GM11168 (cell line): ENCODE measurements at regions not wholly inside any gene's neighbourhood (a gene's known extent, or its start where the extent isn't known, plus 50 kb on each side); places are given as distances from the start of the nearest gene placed in this dataset.

Source experiments
- in situ Hi-C: fragments of 300-500 bp; cut with MboI; formaldehyde crosslinking; loops from one replicate; pipeline ENCODE4 v1.12.0; 2022; ENCODE audit warnings: low sequenced_read_pairs; ENCODE audit not compliant: unreplicated experiment

- in situ Hi-C loops, result no loop called here
Measured at GRCh38 chr14:31962920-31963319, 114.2 kb upstream of the ARHGAP5 start.

- in situ Hi-C loops, result no loop called here
Measured at GRCh38 chr14:31963587-31963986, 113.5 kb upstream of the ARHGAP5 start.

DNA sequence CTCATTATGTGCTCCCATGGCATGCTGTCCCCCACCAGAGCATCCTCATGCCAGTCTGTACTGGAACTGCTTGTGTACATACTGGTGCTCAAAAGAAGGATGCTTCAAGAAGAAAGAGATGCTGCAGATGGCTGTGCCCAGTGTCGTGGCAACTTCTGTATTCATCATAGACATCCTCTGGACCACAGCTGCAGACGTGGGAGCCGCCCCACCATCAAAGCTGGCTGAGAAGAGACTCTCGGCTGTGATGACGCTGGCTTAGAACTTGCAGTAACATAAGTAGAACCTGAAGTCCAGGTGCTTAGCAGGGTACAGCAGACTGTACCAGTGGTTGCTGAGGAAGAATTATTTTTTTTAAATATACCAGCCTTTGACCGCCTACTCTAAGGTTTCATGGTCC, 112.6 kb upstream of the ARHGAP5 start:
- in situ Hi-C loops, result no loop called here

GRCh38 chr14:31965071-31965734, 111.9 kb upstream of the ARHGAP5 start:
- in situ Hi-C loops, result no loop called here

DNA sequence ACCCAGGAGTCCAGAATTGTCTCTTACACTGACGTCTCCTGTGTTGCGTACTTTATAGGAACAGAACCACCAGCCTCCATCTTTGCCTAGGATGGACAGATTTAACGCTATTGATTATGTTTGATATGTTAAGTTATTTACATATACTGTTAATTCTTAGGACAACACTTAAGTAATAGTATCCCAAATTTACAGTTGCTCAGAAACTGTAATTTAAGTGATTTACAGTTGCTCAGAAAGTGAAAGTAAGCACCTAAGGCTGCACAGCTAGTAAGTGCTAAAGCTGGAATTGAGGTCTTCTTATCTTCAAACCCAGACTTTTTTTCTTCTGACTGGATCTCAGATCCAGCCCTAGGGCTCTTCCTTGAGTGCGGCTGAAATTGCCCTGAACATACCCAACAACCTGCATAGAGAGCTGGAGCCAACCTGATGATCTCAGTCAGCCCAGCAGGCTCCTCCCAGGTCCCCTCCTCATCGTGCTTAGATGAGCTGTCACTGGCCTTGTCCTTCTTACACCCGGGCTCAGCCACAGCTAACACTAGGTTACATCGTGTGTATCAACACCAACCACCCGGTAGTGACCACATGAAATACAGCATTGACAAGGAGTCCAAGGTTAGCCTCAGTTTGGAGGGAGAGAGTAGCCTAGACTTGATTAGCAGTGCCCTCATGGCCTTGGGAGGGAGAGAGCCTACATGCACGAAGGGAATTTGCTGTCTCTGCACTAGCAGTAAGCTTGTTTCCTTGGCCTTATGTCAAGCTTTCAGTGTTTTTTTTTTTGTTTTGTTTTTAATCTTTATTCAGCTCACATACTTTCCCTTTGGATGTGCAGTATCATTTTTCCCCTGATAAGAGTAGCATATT, 111.1 kb upstream of the ARHGAP5 start:
- in situ Hi-C loops, result no loop called here

- in situ Hi-C loops, result no loop called here
Measured at GRCh38 chr14:31966896-31967668, 110.0 kb upstream of the ARHGAP5 start.

- in situ Hi-C loops, result no loop called here
Measured at GRCh38 chr14:31967669-31967975, 109.5 kb upstream of the ARHGAP5 start.

DNA sequence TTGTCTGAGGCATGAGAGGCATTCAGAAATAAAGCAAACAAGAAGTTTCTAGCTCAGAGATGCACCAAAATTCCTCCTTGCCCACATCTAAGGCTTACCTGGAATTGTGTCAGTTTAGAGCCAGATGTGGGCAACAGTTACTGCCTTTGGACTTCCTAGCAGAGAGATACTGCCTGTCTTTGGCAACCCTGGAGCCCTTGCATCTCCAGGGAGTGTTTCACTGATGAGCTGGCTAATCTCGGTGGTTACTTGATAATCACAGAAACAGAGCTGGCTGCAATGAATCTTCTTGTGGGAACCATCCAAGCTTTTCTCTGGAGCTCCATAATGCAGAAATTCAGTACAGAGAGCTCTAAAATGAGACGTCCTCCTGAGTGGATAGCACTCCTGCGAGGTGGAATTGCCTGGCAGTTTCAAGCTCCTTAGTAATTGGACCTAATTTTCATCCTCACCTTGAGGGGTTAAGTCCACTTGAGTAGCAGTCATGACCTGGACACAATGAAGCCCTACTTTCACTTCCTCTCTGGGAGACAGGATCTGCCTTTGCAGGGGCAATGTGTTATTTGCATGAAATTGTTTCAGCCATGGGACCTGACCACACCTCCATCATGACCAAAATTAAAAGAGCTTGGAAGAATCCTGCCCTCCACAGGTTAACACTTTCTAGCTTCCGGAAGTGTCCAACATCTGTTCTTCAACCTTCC, 108.8 kb upstream of the ARHGAP5 start:
- in situ Hi-C loops, result no loop called here

DNA sequence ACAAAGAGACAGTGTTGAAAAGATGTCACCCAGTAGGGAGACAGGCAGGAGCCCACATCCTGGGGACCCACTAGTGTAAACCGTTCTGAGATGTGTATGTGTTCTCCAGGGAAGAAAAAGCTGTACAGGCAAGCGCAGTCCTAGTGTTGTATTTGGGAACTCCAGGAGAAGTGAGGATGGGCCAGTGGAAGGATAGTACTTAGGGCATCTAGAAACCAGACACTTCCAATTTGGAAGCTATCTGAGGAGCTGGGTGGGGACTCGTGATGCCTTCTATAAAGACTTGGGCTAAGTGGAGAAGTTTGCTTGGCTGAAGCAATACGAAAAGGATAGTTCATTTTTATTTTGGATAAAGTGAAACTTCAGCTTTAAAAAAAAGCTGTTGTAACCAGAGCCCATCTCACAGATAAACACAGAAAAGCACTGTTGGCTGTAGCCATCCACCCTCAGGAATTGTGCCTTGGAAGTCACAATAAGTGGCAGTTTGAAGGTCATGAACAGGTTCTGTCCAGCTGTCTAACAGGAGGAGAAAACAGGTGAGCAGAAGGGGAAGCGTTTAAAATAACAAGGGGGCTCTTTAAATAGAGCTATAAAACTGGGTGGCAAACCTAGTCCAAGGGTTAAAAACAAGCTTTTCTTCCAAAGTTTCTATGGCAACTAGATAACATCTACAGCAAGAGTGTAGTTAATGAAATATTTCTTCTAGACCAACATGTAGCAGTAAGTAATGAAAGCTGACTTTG, 108.0 kb upstream of the ARHGAP5 start:
- in situ Hi-C loops, result no loop called here

DNA sequence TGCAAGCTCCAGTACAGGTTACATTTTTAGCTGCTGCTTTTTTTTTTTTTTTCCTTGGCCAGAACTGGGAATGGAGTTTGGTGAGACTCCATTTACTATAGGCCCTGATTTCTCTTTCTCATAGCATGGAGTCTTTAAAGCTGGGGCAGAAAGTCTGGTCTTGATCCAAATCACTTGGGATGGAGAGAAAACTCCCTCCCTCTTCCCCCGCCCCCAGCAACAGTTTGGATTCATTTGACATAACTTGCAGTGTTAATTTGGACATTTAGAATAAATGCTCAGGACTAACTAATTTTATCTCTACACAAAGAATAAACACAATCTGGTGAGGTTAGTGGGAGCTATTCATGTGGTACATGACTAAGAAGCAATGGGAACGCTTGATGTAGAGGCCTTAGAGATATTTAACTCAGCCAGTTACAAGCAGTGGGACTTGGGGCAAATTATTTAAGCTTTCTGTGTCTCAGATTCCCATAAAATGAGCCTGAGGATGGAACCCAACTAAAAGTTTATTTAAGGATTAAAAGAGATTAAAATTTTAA, 107.3 kb upstream of the ARHGAP5 start:
- in situ Hi-C loops, result no loop called here

DNA sequence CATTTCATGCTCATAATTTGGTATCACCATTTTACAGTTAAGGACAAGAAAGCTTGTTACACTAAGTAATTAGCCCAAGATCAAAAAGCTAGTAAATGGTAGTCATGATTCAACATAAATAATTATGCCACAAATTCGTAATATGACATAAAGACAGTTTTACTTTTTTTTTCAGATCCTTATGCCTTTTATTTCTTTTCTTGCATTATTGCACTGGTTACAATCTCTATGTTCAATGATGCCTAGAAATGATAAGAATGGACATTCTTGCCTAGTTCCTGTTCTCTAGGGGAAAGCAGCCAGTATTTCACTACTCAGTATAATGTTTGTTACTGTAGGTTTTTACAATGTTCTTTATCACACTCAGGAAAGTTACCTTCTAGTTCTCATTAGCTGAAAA, 106.4 kb upstream of the ARHGAP5 start:
- in situ Hi-C loops, result no loop called here

GRCh38 chr14:31971612-31972011, 105.5 kb upstream of the ARHGAP5 start:
- in situ Hi-C loops, result no loop called here

DNA sequence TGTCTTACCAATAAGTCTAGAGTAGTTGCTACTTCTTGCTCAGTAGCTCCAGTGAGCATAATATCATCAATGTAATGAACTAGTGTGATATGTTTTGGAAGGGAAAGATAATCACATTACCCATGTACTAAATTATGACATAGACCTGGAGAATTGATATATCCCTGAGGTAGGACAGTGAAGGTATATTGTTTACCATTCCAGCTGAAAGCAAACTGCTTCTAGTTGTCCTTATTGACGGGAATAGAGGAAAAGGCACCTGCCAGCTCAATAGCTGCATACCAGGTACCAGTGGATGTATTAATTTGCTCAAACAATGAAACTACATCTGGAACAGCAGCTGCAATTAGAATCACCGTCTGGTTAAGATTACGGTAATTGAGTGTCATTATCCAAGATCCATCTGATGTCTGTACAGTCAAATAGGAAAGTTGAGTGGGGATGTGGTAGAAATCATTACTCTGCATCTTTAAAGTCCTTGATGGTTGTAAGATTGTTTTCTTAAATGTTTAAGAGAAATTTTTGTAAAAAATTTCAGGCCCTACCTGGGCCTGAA, 100.0 kb upstream of the ARHGAP5 start:
- in situ Hi-C loops, result no loop called here

DNA sequence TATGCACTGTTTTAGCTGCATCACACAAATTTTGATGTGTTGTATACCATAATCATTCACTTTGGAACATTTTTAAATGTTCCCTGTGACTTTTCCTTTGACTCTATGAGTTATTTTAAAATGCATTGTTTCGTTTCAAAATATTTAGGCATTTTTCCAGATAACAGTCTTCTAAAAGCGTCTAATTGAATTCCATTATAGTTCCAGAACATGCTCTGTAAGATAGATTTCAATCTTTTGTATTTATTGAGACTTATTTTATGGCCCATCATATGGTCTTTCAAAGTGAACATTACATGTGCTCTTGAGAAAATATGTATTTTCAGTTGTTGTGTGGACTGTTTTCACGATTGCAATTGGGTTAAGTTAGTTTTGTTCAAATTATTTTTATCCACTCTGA, 98.7 kb upstream of the ARHGAP5 start:
- in situ Hi-C loops, result no loop called here

DNA sequence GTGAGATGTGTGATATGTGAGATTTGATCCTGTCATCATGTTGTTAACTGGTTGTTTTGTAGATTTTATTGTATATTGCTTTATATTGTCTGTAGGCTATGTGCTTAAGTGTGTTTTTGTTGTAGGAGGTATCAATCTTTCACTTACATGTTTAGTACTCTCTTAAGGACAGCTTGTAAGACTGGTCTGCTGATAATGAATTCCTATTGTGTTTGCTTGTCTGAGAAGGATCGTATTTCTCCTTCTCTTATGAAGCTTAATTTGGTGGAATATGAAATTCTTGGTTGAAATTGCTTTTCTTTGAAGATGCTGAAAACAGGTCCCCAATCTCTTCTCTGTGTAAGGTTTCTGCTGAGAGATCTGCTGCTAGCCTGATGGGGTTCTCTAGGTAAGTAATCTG, 94.5 kb upstream of the ARHGAP5 start:
- in situ Hi-C loops, result no loop called here

DNA sequence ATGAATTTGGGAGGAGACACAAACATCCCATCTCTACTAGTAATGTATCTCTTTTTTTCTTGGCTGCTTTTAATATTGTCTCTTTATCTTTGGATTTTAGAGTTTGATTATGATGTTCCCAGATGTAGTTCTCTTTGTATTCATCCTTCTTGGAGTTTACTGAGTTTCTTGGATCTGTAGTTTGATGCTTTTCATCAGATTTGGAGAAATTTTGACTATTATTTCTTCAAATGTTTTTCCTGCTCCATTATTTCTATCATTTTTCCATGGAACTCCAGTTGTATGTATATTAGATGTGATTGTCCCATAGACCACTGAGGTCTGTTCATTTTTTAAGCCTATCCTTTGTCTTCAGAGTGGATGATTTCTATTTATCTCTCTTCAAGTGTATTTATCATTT, 90.7 kb upstream of the ARHGAP5 start:
- in situ Hi-C loops, result no loop called here

DNA sequence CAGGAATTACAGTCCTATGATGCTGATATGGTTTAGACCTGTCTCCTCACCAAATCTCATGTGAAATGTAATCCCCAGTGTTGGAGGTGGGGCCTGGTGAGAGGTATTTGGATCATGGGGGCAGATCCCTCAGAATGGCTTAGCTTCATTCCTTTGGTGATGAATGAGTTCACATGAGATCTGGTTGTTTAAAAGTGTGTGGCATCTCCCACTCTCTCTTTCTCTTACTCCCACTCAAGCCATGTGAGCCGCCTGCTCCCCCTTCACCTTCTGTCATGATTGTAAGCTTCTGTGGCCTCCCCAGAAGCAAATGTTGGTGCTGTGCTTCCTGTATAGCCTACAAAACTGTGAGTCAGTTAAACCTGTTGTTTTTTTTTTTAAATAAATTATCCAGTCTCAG, 89.4 kb upstream of the ARHGAP5 start:
- in situ Hi-C loops, result no loop called here

DNA sequence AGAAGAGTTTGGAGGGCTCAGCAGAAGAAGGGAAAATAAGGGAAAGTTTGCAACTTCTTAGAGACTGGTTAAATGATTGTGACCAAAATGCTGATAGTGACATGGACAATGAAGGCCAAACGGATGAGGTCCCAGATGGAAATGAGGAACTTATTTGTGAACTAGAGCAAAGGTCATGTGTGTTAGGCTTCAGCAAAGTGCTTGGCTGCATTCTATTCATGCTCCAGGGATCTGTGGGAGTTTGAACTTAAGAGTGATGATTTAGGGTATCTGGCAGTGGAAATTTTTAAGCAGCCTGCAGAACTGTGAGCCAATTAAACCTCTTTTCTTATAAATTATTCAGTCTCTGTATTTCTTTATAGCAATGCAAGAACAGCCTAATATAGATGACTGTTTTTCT, 88.9 kb upstream of the ARHGAP5 start:
- in situ Hi-C loops, result no loop called here

- in situ Hi-C loops, result no loop called here
Measured at GRCh38 chr14:31990183-31990857, 86.8 kb upstream of the ARHGAP5 start.
